HCT116 (cell line): ENCODE measurements at regions not wholly inside any gene's neighbourhood (a gene's known extent, or its start where the extent isn't known, plus 50 kb on each side); places are given as distances from the start of the nearest gene placed in this dataset.

Source experiments
- ELF1 ChIP-seq: IDR thresholded peaks from 2 replicates; pipeline ENCODE4 v1.6.1; 2012; ENCODE audit warnings: low read depth, borderline replicate concordance
- EZH2 ChIP-seq: fragments of 200-600 bp; sonication (generic); IDR thresholded peaks from 2 replicates; pipeline ENCODE4 v1.6.1; 2017; ENCODE audit warnings: antibody characterized with exemption, mixed run types
- EZH2phosphoT487 ChIP-seq: fragments of 200-600 bp; IDR thresholded peaks from 2 replicates; pipeline ENCODE4 v1.6.1; 2018; ENCODE audit warnings: antibody characterized with exemption, borderline replicate concordance
- RAD21 ChIP-seq: IDR thresholded peaks from 2 replicates; pipeline ENCODE4 v1.6.1; 2012; ENCODE audit warnings: low read depth, mild to moderate bottlenecking
- REST ChIP-seq: IDR thresholded peaks from 2 replicates; pipeline ENCODE4 v1.6.1; 2012; ENCODE audit warnings: low read depth
- SP1 ChIP-seq: IDR thresholded peaks from 2 replicates; pipeline ENCODE4 v1.6.1; 2012; ENCODE audit warnings: low read depth
- TF ChIP-seq, protein P1 (sequence below): IDR thresholded peaks from 2 replicates; pipeline ENCODE4 v1.6.1; 2012
- TF ChIP-seq, protein P2 (sequence below), 3 experiments: fragments of 200-600 bp in 1 of 3; sonication (generic) in 1 of 3; IDR thresholded peaks in 2 of 3; conservative IDR thresholded peaks in 1 of 3; 2 replicates each; pipeline ENCODE4 v1.5.1; 2012 to 2017; ENCODE audit warnings: low read depth in 2 of 3, low read length in 2 of 3, antibody characterized with exemption in 1 of 3, borderline replicate concordance in 1 of 3, control low read depth in 1 of 3, mild to moderate bottlenecking in 1 of 3, mixed read lengths in 1 of 3, mixed run types in 1 of 3, moderate library complexity in 1 of 3; ENCODE audit not compliant: insufficient read depth in 1 of 3

DNA sequence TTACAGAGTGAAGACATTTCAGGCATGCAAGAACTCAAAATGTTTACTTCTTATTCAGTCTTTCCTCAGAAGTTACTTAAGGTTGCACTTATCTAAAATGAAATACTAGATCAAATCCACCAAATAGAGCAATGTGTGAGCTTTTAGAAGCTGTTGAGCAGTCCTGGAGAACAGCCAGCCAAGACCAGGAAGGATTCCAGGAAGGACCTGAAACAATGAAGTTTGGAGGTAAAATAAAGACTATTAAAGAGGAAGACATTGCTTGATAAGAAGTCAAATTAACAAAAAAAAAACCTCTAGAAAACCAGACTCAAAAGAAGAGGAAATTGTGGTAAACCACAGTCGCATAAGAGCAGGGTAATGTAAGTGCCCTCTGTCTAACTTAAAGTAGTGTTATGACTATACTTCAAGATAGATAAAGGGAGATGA is 156.2 kb upstream of the S1PR3 start:
- TF ChIP-seq ELF1 = no peak
- TF ChIP-seq, protein P1, sequence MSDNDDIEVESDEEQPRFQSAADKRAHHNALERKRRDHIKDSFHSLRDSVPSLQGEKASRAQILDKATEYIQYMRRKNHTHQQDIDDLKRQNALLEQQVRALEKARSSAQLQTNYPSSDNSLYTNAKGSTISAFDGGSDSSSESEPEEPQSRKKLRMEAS = no peak
- TF ChIP-seq, protein P2, sequence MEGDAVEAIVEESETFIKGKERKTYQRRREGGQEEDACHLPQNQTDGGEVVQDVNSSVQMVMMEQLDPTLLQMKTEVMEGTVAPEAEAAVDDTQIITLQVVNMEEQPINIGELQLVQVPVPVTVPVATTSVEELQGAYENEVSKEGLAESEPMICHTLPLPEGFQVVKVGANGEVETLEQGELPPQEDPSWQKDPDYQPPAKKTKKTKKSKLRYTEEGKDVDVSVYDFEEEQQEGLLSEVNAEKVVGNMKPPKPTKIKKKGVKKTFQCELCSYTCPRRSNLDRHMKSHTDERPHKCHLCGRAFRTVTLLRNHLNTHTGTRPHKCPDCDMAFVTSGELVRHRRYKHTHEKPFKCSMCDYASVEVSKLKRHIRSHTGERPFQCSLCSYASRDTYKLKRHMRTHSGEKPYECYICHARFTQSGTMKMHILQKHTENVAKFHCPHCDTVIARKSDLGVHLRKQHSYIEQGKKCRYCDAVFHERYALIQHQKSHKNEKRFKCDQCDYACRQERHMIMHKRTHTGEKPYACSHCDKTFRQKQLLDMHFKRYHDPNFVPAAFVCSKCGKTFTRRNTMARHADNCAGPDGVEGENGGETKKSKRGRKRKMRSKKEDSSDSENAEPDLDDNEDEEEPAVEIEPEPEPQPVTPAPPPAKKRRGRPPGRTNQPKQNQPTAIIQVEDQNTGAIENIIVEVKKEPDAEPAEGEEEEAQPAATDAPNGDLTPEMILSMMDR (IDR thresholded peaks at IDR 0.05 in 2 of 3, conservative IDR thresholded peaks at IDR 0.05 in 1 of 3; ENCODE audit: borderline replicate concordance in 1 of 3, insufficient read depth in 1 of 3, low read depth in 2 of 3, low read length in 2 of 3) = no peak
- TF ChIP-seq EZH2phosphoT487 = no peak
- TF ChIP-seq EZH2 = no peak
- no peak for TF ChIP-seq REST
- no peak for TF ChIP-seq SP1
- TF ChIP-seq RAD21 = no peak
